PC-3 (cell line): ENCODE measurements at regions not wholly inside any gene's neighbourhood (a gene's known extent, or its start where the extent isn't known, plus 50 kb on each side); places are given as distances from the start of the nearest gene placed in this dataset.

Experiments
- CTCF ChIP-seq: fragments of 300-600 bp; sonication (generic); conservative IDR thresholded peaks from 2 replicates; pipeline ENCODE4 v1.5.1; 2017; ENCODE audit warnings: antibody characterized with exemption, low read depth, mild to moderate bottlenecking, low read length
- EZH2 ChIP-seq: fragments of 300-600 bp; sonication (generic); IDR thresholded peaks from one replicate; pipeline ENCODE4 v1.6.1; 2017; ENCODE audit warnings: antibody characterized with exemption, mild to moderate bottlenecking, low read length; ENCODE audit not compliant: unreplicated experiment

DNA sequence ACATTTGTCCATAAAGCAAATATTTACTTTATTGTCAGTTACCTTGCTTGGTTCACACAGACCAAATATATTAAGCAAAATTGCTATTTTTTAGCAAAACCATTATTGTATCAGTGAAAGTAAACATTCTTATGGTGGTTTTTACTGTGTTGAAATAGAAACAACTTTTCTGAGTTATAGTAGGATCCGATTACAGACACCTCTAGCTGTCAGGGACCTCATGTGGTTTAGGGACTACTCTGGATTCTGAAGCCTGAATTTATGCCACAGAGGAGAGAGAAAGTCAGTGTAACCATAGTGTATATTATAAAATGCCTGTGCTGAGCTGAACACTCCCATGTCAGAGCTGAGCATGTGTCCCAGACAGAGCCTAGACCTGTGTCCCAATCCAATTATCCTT is 287.5 kb downstream of the FLRT2 start:
- no peak for TF ChIP-seq EZH2
- no peak for TF ChIP-seq CTCF
